Colonic mucosa (tissue), 4 donors: ENCODE measurements at regions not wholly inside any gene's neighbourhood (a gene's known extent, or its start where the extent isn't known, plus 50 kb on each side); places are given as distances from the start of the nearest gene placed in this dataset.

Experiments
- DNase-seq: peaks from one replicate; pipeline ENCODE4 v3.0.0-alpha.2; 2020
- H3K27ac ChIP-seq: fragments of 200-600 bp; one replicate; pipeline ENCODE4 v1.8.0; 2021
- H3K27me3 ChIP-seq: fragments of 200-600 bp; one replicate; pipeline ENCODE4 v1.8.0; 2021
- H3K36me3 ChIP-seq: fragments of 200-600 bp; one replicate; pipeline ENCODE4 v1.8.0; 2021
- H3K4me1 ChIP-seq: fragments of 200-600 bp; one replicate; pipeline ENCODE4 v1.8.0; 2021; ENCODE audit warnings: mild to moderate bottlenecking
- H3K4me3 ChIP-seq: fragments of 200-600 bp; one replicate; pipeline ENCODE4 v1.8.0; 2021
- H3K9ac ChIP-seq, 2 donors: one replicate each; pipeline ENCODE4 v1.7.0; 2013; ENCODE audit warnings: control low read depth in 2 of 2, low read depth in 2 of 2, low read length in 2 of 2
- H3K9me3 ChIP-seq: fragments of 200-600 bp; one replicate; pipeline ENCODE4 v1.8.0; 2021
- CTCF ChIP-seq: fragments of 200-600 bp; IDR thresholded peaks from one replicate; pipeline ENCODE4 v1.8.0; 2022; ENCODE audit warnings: antibody characterized with exemption, mild to moderate bottlenecking
- intact Hi-C: fragments of 100-400 bp; cut with DNase I; formaldehyde crosslinking; loops from one replicate; pipeline ENCODE4 v1.14.1; 2022
- donor health status: healthy.
- donor health status: DM: no; HTN: no; CAD: no.
- donor health status: DM: no; HTN: no; CAD: no.

GRCh38 chr6:21710216-21710615, 116.7 kb downstream of the SOX4 start:
- no peak overlapping the region for H3K27ac ChIP-seq

GRCh38 chr6:21710908-21711627, 117.5 kb downstream of the SOX4 start:
- no peaks in the 10 kb centered on the region for H3K9me3 ChIP-seq
- H3K36me3 ChIP-seq = no peaks in the 10 kb centered on the region
- no peaks in the 10 kb centered on the region for H3K4me1 ChIP-seq
- H3K27ac ChIP-seq = no peak overlapping the region
- no peak for DNase-seq
- intact Hi-C loops = no loop called here
- H3K9ac ChIP-seq = no peak overlapping the region
- TF ChIP-seq CTCF = no peak
- H3K4me3 ChIP-seq = no peak overlapping the region
- H3K27me3 ChIP-seq = no peaks in the 10 kb centered on the region

More at GRCh38 chr6:21710216-21710615, 116.7 kb downstream of the SOX4 start:
- no peak for DNase-seq
- Histone ChIP-seq H3K36me3 (no peaks in the 10 kb centered on the region), H3K4me1 (no peaks in the 10 kb centered on the region), H3K4me3 (no peak overlapping the region), H3K27me3 (no peaks in the 10 kb centered on the region), H3K9me3 (no peaks in the 10 kb centered on the region), H3K9ac (no peak overlapping the region)
- no peak for TF ChIP-seq CTCF
- intact Hi-C loops = no loop called here

GRCh38 chr6:21712213-21712612, 118.7 kb downstream of the SOX4 start:
- Histone ChIP-seq H3K36me3 (no peaks in the 10 kb centered on the region), H3K27me3 (no peaks in the 10 kb centered on the region), H3K4me3 (no peak overlapping the region), H3K4me1 (no peaks in the 10 kb centered on the region), H3K9me3 (no peaks in the 10 kb centered on the region), H3K9ac (no peak overlapping the region), H3K27ac (no peak overlapping the region)
- no peak for TF ChIP-seq CTCF
- DNase-seq = no peak
- intact Hi-C loops = no loop called here

- Histone ChIP-seq H3K4me3 (no peak overlapping the region), H3K9me3 (no peaks in the 10 kb centered on the region), H3K27me3 (no peaks in the 10 kb centered on the region), H3K4me1 (no peaks in the 10 kb centered on the region), H3K27ac (no peak overlapping the region), H3K9ac (no peak overlapping the region), H3K36me3 (no peaks in the 10 kb centered on the region)
- DNase-seq = no peak
- no peak for TF ChIP-seq CTCF
- intact Hi-C loops = no loop called here
Observed at GRCh38 chr6:21713481-21713880, 119.9 kb downstream of the SOX4 start.

GRCh38 chr6:21715180-21715579, 121.6 kb downstream of the SOX4 start:
- no peak for TF ChIP-seq CTCF
- Histone ChIP-seq H3K9me3 (no peaks in the 10 kb centered on the region), H3K4me1 (no peaks in the 10 kb centered on the region), H3K9ac (no peak overlapping the region), H3K4me3 (no peak overlapping the region), H3K27me3 (no peaks in the 10 kb centered on the region), H3K36me3 (no peaks in the 10 kb centered on the region), H3K27ac (no peak overlapping the region)
- DNase-seq = no peak
- intact Hi-C loops = no loop called here
